Lower lobe of right lung (tissue), 2 donors: ENCODE measurements at regions not wholly inside any gene's neighbourhood (a gene's known extent, or its start where the extent isn't known, plus 50 kb on each side); places are given as distances from the start of the nearest gene placed in this dataset.

Source experiments
- ATAC-seq, 2 donors: fragments of 200-7000 bp; cut with Tn5 transposase; one replicate each; pipeline ENCODE4 v1.9.1; 2020 to 2022; ENCODE audit warnings: mild to moderate bottlenecking in 2 of 2, moderate library complexity in 2 of 2
- DNase-seq: peaks from one replicate; pipeline ENCODE4 v3.0.0-alpha.2; 2020
- H3K27ac ChIP-seq: fragments of 200-600 bp; one replicate; pipeline ENCODE4 v1.8.0; 2022
- H3K27me3 ChIP-seq: fragments of 200-600 bp; one replicate; pipeline ENCODE4 v1.8.0; 2022; ENCODE audit warnings: low read depth
- H3K36me3 ChIP-seq: fragments of 200-600 bp; one replicate; pipeline ENCODE4 v1.8.0; 2022; ENCODE audit warnings: mild to moderate bottlenecking
- H3K4me1 ChIP-seq: fragments of 200-600 bp; one replicate; pipeline ENCODE4 v1.8.0; 2022
- H3K4me3 ChIP-seq: fragments of 200-600 bp; one replicate; pipeline ENCODE4 v1.8.0; 2022; ENCODE audit warnings: mild to moderate bottlenecking
- H3K9me3 ChIP-seq: fragments of 200-600 bp; one replicate; pipeline ENCODE4 v1.8.0; 2022
- intact Hi-C: fragments of 100-400 bp; cut with DNase I; formaldehyde crosslinking; loops from one replicate; pipeline ENCODE4 v1.11.0; 2022
- TF ChIP-seq, protein P1 (sequence below): fragments of 200-600 bp; IDR thresholded peaks from one replicate; pipeline ENCODE4 v1.8.0; 2022; ENCODE audit warnings: antibody characterized with exemption, mild to moderate bottlenecking
- donor health status: DM: no; HTN: yes; CAD: no; lungs with severe emphysema.

DNA sequence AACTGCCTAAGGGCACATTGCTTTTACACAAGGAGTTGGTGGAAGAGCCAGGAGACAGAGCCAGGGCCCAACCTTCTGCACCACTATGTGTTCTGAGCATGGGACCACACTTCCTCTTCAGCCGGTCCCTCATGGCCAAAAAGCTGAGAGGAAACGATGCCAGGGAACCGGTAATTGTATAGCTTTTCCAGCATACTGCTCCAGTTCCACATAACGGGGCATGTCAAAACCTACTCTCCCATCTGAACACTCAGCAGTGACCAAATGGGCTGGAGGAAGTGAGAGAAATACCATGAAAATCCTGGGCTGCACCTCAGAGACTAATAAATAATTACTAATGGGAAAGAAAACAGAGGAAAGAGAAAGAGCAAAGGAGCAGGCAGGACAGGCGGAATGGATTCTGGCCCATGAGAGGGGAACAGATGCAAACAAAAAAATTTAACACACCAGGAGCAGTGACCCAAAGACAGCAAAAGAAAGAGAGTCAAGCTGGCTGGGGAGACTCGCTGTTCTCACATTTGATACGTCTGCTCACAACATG lies 52.0 kb upstream of the BMP2 start:
- Histone ChIP-seq H3K27ac (no peak overlapping the region), H3K36me3 (no peaks in the 10 kb centered on the region), H3K27me3 (no peaks in the 10 kb centered on the region), H3K4me1 (peaks cover 5% of the 10 kb centered on the region), H3K9me3 (no peaks in the 10 kb centered on the region), H3K4me3 (no peak overlapping the region)
- DNase-seq, result no peak
- ATAC-seq, result no peak
- TF ChIP-seq, protein P1, sequence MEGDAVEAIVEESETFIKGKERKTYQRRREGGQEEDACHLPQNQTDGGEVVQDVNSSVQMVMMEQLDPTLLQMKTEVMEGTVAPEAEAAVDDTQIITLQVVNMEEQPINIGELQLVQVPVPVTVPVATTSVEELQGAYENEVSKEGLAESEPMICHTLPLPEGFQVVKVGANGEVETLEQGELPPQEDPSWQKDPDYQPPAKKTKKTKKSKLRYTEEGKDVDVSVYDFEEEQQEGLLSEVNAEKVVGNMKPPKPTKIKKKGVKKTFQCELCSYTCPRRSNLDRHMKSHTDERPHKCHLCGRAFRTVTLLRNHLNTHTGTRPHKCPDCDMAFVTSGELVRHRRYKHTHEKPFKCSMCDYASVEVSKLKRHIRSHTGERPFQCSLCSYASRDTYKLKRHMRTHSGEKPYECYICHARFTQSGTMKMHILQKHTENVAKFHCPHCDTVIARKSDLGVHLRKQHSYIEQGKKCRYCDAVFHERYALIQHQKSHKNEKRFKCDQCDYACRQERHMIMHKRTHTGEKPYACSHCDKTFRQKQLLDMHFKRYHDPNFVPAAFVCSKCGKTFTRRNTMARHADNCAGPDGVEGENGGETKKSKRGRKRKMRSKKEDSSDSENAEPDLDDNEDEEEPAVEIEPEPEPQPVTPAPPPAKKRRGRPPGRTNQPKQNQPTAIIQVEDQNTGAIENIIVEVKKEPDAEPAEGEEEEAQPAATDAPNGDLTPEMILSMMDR, result no peak
- intact Hi-C loops, result no loop called here

DNA sequence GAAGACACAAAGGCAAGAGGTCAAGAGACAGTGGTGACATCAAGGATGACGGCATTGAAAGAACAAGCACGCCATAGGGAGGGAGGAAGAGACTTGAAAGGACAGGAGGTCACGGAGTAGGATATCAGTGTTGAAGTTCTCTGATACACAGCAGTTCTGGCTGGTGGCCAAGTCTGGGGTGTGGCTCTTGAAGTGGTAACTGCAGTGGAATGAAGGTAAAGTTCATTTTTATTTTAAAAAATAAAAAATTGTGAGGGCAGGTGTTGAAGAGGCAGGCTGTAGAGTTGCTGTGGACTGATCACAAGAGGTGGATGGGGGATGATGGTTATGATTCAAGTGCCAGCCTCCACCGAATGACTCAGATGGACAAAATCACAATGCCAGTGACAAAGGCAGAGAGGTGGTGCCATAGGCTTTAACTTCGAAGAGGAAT lies 53.2 kb upstream of the BMP2 start:
- H3K27me3 ChIP-seq, result no peaks in the 10 kb centered on the region
- TF ChIP-seq, protein P1, result no peak
- H3K27ac ChIP-seq, result no peak overlapping the region
- ATAC-seq (no peak), DNase-seq (peak; percentile 62)
- H3K36me3 ChIP-seq, result no peaks in the 10 kb centered on the region
- intact Hi-C loops, result no loop called here
- peaks cover 5% of the 10 kb centered on the region for H3K4me1 ChIP-seq
- H3K4me3 ChIP-seq, result no peak overlapping the region
- H3K9me3 ChIP-seq, result no peaks in the 10 kb centered on the region

DNA sequence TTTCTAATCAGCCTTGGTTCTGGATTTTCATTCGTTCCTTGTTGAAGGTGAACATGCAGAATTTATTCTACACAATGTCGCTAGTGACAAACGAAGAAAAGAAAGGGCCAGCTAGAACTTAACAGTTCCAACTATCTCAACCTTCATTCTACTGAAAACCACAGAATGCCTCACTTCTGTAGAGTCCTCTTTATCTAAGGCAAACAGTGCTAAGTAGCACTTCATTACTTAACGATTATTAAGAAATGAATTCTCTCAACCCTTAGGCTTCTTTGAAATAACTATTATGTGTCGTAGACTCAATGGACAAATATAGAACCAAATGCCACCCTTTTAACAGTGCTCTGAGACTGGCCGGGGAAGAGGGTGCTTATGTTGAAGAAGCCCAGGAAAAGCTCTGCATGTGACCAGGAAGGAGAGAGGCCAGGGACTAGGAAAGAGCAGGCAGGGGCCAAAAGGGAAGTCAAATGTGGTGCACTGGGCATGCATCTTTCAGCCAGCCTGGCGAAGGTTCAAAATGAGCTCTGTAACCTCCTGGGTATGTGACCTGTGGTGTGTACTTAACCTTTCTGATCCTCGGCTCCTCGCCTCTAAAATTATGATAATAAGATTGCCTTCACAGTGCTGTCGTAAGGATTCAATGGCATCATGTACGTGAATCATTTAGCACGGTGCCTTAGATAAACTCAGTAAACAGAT lies 55.4 kb upstream of the BMP2 start:
- TF ChIP-seq, protein P1, result no peak
- Histone ChIP-seq H3K27me3 (no peaks in the 10 kb centered on the region), H3K27ac (peak overlapping the region; percentile 25), H3K4me3 (no peak overlapping the region), H3K9me3 (no peaks in the 10 kb centered on the region), H3K4me1 (peaks cover 25% of the 10 kb centered on the region), H3K36me3 (no peaks in the 10 kb centered on the region)
- intact Hi-C loops, result no loop called here
- DNase-seq (peak; percentile 63), ATAC-seq (peak; percentile 85 to 88)

DNA sequence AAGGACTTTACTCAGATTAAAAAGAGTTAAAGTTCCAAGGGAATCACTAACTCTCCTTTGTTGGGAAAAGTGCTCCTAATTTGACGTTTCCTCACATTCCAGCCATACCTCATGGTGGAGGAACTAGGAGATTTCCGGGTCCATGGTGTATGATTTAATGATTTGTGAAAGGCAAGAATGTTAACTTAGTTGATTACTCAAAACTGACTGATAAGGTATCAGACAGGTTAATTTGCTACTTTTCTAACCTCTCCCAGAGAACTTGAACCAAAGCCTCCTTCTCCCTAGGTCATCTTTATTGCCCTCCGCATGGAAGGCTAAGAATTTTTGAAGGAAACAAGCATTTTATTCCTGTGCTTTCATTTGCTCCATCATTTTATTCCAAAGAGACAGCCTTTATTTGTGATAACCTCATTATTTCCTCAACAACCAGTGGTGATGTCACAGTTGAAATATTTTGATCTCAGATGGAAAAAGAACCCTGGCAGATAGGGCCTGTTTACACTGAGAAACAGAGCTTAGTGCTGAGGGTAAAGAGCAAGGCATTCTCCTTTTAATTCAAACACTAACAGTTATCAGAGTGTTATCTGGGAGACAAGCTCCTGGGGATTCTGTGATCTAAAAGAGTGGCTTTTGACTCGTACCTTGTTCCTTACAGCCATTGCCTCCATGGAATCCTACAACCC lies 57.4 kb upstream of the BMP2 start:
- TF ChIP-seq, protein P1, result no peak
- H3K9me3 ChIP-seq, result no peaks in the 10 kb centered on the region
- no peaks in the 10 kb centered on the region for H3K36me3 ChIP-seq
- ATAC-seq, result no peak
- no peak overlapping the region for H3K4me3 ChIP-seq
- intact Hi-C loops, result no loop called here
- peaks cover 40% of the 10 kb centered on the region for H3K4me1 ChIP-seq
- no peaks in the 10 kb centered on the region for H3K27me3 ChIP-seq
- no peak for DNase-seq
- H3K27ac ChIP-seq, result no peak overlapping the region

DNA sequence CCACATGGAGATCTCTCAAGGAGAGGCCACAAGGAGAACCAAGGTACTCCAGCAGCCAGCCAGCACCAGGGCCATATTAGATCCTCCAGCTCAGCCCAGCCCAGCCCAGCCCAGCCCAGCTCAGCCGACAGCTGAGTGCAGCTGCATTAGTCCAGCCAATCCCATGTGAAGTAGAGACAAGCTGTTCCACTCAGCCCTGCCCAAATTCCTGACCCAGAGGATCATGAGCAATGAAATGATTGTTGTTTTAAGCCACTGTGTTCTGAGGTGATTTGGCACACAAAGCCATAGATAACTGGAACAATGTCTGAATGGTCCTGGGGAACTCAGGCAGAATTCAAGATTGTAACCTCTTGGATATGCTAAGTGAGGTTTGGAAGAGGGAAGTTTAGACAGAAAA lies 59.5 kb upstream of the BMP2 start:
- Histone ChIP-seq H3K36me3 (no peaks in the 10 kb centered on the region), H3K27me3 (no peaks in the 10 kb centered on the region), H3K4me1 (peaks cover 57% of the 10 kb centered on the region), H3K27ac (peak overlapping the region; percentile 79), H3K4me3 (no peak overlapping the region), H3K9me3 (no peaks in the 10 kb centered on the region)
- DNase-seq, result peak; percentile 82
- ATAC-seq, result peak; percentile 83 to 91
- TF ChIP-seq, protein P1, result no peak
- intact Hi-C loops, result no loop called here
